ENCODE measurements at regions not wholly inside any gene's neighbourhood (a gene's known extent, or its start where the extent isn't known, plus 50 kb on each side); places are given as distances from the start of the nearest gene placed in this dataset.

GRCh38 chr7:22879709-22880306 lies 57.2 kb upstream of the TOMM7 start:
- ATAC-seq (no peak), DNase-seq (ENCODE audit: low spot score) (no peak)
- peaks cover 9% of the 10 kb centered on the region for H3K9me3 Mint-ChIP-seq
- no peak overlapping the region for H3K4me3 Mint-ChIP-seq
- ChIA-PET CTCF (no interaction called here), POLR2A (no interaction called here)
- no peaks in the 10 kb centered on the region for H3K36me3 Mint-ChIP-seq
- no peaks in the 10 kb centered on the region; the same call in 1 of the 2 replicates for H3K27me3 Mint-ChIP-seq (ENCODE audit: low read depth)
- TF ChIP-seq, protein P1, sequence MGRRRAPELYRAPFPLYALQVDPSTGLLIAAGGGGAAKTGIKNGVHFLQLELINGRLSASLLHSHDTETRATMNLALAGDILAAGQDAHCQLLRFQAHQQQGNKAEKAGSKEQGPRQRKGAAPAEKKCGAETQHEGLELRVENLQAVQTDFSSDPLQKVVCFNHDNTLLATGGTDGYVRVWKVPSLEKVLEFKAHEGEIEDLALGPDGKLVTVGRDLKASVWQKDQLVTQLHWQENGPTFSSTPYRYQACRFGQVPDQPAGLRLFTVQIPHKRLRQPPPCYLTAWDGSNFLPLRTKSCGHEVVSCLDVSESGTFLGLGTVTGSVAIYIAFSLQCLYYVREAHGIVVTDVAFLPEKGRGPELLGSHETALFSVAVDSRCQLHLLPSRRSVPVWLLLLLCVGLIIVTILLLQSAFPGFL (CRISPR knock-in tag; IDR thresholded peaks at IDR 0.05; ENCODE audit: borderline replicate concordance) = no peak
- TF ChIP-seq, protein P2, sequence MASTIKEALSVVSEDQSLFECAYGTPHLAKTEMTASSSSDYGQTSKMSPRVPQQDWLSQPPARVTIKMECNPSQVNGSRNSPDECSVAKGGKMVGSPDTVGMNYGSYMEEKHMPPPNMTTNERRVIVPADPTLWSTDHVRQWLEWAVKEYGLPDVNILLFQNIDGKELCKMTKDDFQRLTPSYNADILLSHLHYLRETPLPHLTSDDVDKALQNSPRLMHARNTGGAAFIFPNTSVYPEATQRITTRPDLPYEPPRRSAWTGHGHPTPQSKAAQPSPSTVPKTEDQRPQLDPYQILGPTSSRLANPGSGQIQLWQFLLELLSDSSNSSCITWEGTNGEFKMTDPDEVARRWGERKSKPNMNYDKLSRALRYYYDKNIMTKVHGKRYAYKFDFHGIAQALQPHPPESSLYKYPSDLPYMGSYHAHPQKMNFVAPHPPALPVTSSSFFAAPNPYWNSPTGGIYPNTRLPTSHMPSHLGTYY (CRISPR knock-in tag; IDR thresholded peaks at IDR 0.05) = no peak
- TF ChIP-seq IRF2 (CRISPR knock-in tag; IDR thresholded peaks at IDR 0.05; ENCODE audit: borderline replicate concordance, low read depth) = no peak
- no peak overlapping the region for H3K27ac Mint-ChIP-seq
- peaks cover 22% of the 10 kb centered on the region for H3K4me1 Mint-ChIP-seq

- no peak overlapping the region for H3K4me3 Mint-ChIP-seq
These were observed 56.6 kb upstream of the TOMM7 start for GRCh38 chr7:22879280-22879679.

More at GRCh38 chr7:22879280-22879679, 56.6 kb upstream of the TOMM7 start:
- Mint-ChIP-seq H3K27me3 (ENCODE audit: low read depth) (no peaks in the 10 kb centered on the region; the same call in 1 of the 2 replicates), H3K4me1 (peaks cover 22% of the 10 kb centered on the region), H3K9me3 (peaks cover 9% of the 10 kb centered on the region), H3K27ac (no peak overlapping the region), H3K36me3 (no peaks in the 10 kb centered on the region)
- DNase-seq (ENCODE audit: low spot score) (no peak), ATAC-seq (no peak)
- TF ChIP-seq ZNF416 (CRISPR knock-in tag; IDR thresholded peaks at IDR 0.05) (no peak), GABPB1 (CRISPR knock-in tag; IDR thresholded peaks at IDR 0.05) (no peak), CBFB (CRISPR knock-in tag; IDR thresholded peaks at IDR 0.05; ENCODE audit: low read depth) (no peak), NR1H2 (CRISPR knock-in tag; IDR thresholded peaks at IDR 0.05) (no peak), ZNF138 (CRISPR knock-in tag; conservative IDR thresholded peaks at IDR 0.05) (no peak), PRRX2 (CRISPR knock-in tag; IDR thresholded peaks at IDR 0.05) (no peak), NFE2L1 (CRISPR knock-in tag; IDR thresholded peaks at IDR 0.05) (no peak), ZNF425 (CRISPR knock-in tag; conservative IDR thresholded peaks at IDR 0.05) (no peak), ATF1 (CRISPR knock-in tag; IDR thresholded peaks at IDR 0.05) (no peak), FOXP1 (CRISPR knock-in tag; IDR thresholded peaks at IDR 0.05; ENCODE audit: borderline replicate concordance) (no peak), TEAD4 (CRISPR knock-in tag; IDR thresholded peaks at IDR 0.05) (no peak)
- TF ChIP-seq, protein P3, sequence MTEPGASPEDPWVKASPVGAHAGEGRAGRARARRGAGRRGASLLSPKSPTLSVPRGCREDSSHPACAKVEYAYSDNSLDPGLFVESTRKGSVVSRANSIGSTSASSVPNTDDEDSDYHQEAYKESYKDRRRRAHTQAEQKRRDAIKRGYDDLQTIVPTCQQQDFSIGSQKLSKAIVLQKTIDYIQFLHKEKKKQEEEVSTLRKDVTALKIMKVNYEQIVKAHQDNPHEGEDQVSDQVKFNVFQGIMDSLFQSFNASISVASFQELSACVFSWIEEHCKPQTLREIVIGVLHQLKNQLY (CRISPR knock-in tag; IDR thresholded peaks at IDR 0.05) = no peak
- TF ChIP-seq, protein P4, sequence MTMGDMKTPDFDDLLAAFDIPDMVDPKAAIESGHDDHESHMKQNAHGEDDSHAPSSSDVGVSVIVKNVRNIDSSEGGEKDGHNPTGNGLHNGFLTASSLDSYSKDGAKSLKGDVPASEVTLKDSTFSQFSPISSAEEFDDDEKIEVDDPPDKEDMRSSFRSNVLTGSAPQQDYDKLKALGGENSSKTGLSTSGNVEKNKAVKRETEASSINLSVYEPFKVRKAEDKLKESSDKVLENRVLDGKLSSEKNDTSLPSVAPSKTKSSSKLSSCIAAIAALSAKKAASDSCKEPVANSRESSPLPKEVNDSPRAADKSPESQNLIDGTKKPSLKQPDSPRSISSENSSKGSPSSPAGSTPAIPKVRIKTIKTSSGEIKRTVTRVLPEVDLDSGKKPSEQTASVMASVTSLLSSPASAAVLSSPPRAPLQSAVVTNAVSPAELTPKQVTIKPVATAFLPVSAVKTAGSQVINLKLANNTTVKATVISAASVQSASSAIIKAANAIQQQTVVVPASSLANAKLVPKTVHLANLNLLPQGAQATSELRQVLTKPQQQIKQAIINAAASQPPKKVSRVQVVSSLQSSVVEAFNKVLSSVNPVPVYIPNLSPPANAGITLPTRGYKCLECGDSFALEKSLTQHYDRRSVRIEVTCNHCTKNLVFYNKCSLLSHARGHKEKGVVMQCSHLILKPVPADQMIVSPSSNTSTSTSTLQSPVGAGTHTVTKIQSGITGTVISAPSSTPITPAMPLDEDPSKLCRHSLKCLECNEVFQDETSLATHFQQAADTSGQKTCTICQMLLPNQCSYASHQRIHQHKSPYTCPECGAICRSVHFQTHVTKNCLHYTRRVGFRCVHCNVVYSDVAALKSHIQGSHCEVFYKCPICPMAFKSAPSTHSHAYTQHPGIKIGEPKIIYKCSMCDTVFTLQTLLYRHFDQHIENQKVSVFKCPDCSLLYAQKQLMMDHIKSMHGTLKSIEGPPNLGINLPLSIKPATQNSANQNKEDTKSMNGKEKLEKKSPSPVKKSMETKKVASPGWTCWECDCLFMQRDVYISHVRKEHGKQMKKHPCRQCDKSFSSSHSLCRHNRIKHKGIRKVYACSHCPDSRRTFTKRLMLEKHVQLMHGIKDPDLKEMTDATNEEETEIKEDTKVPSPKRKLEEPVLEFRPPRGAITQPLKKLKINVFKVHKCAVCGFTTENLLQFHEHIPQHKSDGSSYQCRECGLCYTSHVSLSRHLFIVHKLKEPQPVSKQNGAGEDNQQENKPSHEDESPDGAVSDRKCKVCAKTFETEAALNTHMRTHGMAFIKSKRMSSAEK (CRISPR knock-in tag; IDR thresholded peaks at IDR 0.05; ENCODE audit: borderline replicate concordance) = no peak
- POLR2A ChIA-PET = no interaction called here
- CTCF ChIA-PET = no interaction called here
